ENCODE measurements at regions not wholly inside any gene's neighbourhood (a gene's known extent, or its start where the extent isn't known, plus 50 kb on each side); places are given as distances from the start of the nearest gene placed in this dataset.

DNA sequence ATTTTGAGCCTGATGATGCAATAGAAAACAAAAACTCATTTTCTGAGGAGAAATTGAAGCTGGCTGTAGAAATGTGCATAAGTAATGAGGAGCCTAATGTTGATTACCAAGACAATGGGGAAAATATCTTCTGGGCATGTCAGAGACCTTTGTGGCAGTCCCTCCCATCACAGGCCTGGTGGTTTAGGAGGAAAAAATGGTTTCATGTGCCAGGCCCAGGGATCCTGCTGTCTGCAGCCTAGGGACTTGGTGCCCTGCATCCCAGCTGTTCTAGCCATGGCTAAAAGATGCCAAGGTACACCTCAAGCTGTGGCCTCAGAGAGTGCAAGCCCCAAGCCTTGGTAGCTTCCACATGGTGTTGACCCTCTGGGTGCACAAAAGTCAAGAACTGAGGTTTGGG, 128.7 kb upstream of the ARHGEF9 start:
- DNase-seq (ENCODE audit: low read depth): no peak
- TF ChIP-seq, protein P1, sequence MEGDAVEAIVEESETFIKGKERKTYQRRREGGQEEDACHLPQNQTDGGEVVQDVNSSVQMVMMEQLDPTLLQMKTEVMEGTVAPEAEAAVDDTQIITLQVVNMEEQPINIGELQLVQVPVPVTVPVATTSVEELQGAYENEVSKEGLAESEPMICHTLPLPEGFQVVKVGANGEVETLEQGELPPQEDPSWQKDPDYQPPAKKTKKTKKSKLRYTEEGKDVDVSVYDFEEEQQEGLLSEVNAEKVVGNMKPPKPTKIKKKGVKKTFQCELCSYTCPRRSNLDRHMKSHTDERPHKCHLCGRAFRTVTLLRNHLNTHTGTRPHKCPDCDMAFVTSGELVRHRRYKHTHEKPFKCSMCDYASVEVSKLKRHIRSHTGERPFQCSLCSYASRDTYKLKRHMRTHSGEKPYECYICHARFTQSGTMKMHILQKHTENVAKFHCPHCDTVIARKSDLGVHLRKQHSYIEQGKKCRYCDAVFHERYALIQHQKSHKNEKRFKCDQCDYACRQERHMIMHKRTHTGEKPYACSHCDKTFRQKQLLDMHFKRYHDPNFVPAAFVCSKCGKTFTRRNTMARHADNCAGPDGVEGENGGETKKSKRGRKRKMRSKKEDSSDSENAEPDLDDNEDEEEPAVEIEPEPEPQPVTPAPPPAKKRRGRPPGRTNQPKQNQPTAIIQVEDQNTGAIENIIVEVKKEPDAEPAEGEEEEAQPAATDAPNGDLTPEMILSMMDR (IDR thresholded peaks at IDR 0.05; ENCODE audit: control insufficient read depth, extremely low read depth, insufficient read depth): no peak
- no peak overlapping the region for H3K4me3 ChIP-seq (ENCODE audit: low read depth, low read length)

DNA sequence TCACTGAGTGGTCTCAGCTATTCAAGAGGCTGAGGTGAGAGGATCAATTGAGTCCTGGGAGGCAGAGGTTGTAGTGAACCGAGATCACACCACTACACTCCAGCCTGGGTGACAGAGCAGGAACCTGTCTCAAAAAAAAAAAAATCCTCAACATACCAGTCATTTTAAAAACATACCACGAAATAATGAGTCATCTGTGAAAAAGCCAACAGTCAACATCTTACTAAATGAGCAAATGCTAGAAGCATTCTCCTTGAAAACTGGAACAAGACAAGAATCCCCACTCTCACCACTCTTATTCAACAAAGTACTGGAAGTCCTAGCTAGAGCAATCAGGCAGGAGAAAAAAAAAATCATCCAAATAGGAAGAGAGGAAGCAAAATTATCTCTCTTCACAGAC, 104.0 kb upstream of the ARHGEF9 start:
- H3K4me3 ChIP-seq (ENCODE audit: low read depth, low read length): no peak overlapping the region
- no peak for DNase-seq (ENCODE audit: low read depth)
- TF ChIP-seq, protein P1 (IDR thresholded peaks at IDR 0.05; ENCODE audit: control insufficient read depth, extremely low read depth, insufficient read depth): no peak

DNA sequence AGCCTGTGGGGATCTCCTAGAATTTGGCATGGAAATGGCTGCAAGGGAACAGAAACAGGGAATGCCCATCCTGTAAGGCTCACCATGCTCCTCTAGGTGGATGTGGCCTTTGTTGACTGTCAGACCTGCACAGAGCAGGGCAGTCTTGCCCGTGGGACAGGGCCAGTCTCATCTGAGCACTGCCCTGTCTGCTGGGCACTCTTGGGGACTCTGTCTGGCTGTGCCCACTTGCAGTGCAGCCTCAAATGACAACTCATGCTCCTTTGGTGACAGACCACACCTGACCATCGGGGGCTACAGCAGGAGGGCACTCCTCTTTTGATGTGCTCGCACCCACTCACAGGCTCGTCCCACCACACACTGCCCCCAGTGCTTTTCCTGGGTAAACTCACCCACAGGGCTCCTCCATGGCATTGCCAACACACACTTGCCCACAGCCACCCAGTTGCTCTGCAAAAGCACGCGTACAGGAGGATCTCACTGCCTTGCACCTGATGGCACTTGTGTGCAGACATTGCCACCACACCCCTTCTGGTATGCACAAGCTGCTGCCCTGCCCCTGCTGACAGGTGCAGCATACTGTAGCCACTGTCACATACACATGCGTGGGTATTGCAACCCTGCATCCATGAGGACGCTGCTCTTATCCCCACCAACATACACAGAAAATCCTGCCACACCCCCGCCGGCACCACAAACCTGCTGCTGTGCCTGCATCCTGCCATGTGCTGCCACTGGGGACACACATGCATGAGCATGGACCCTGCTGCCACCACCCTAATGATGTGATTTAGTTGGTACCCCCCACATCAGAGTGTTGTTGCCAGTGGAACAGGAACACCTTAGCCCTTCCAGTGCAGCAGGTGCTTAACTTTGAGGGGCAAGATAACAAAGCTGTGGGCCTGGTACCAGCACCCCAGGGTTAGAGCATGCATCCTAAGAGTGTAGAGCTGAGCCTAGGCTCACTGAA, 100.1 kb upstream of the ARHGEF9 start:
- DNase-seq (ENCODE audit: low read depth): no peak
- no peak overlapping the region for H3K4me3 ChIP-seq (ENCODE audit: low read depth, low read length)
- TF ChIP-seq, protein P1 (IDR thresholded peaks at IDR 0.05; ENCODE audit: control insufficient read depth, extremely low read depth, insufficient read depth): no peak

DNA sequence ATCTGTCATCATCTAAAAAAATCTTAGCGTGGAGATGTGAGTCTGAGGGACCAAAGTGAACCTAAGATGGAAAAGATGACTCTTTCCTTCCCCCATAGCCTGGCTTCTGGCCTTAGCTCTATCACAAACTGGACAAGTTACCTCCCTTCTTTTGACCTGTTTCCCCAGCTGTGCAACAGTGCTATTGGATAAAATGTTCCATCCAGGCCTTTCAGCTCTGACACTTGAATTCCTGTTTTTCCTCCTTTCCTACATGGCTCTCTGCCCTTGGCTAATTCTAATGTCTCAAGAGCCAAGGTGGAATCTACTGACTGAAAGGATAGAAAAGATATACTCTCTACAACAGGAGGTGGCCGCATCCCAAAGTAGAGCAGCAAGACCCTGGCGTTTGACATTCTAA, 84.5 kb upstream of the ARHGEF9 start:
- no peak for DNase-seq (ENCODE audit: low read depth)

DNA sequence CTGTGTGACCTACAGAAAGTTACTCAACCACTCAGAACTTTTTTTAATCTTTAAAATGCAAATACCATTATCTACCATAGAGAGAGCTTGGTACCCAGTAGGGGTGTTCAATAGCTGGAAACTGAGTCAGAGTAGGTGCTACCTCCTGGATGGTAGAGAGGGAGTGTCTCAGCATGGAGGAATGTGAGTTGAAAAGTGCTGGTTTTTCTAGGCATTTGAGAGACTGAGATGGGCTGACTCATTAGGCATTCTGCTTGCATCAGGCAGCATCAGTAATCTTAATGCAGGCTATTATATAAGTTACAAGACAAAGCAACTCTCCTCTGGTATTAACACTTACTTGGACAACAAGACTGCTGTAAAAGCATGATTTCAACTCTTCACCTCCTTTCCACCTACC, 70.9 kb upstream of the ARHGEF9 start:
- TF ChIP-seq, protein P1 (IDR thresholded peaks at IDR 0.05; ENCODE audit: control insufficient read depth, extremely low read depth, insufficient read depth): no peak
- no peak overlapping the region for H3K4me3 ChIP-seq (ENCODE audit: low read depth, low read length)
- DNase-seq (ENCODE audit: low read depth): no peak

More for the DNA sequence above, 84.5 kb upstream of the ARHGEF9 start:
- no peak overlapping the region for H3K4me3 ChIP-seq (ENCODE audit: low read depth, low read length)
- TF ChIP-seq, protein P1 (IDR thresholded peaks at IDR 0.05; ENCODE audit: control insufficient read depth, extremely low read depth, insufficient read depth): no peak

DNA sequence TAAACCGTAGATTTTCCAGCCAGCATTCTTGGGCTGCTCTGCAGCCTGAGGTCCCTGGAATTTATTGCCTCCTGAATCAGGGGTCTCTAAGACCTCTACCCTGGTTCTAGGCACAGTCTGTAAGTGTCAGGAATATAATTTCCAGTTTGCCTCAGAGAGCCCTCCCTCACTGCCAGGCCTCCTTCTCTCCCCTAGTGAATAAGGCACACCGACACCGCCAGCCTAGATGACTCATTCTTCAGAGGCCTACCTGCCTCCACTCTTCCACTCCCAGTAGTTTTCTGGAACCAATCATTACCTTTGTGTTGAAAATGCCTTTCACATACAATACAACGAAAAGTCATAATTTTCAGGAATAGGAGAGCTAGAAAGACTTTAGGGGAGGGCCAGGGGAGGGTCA, 50.3 kb upstream of the ARHGEF9 start:
- DNase-seq (ENCODE audit: low read depth): no peak
- TF ChIP-seq, protein P1 (IDR thresholded peaks at IDR 0.05; ENCODE audit: control insufficient read depth, extremely low read depth, insufficient read depth): no peak
- H3K4me3 ChIP-seq (ENCODE audit: low read depth, low read length): no peak overlapping the region

All from LNCaP clone FGC (cell line).